Ovary (tissue), 7 donors: ENCODE measurements at regions not wholly inside any gene's neighbourhood (a gene's known extent, or its start where the extent isn't known, plus 50 kb on each side); places are given as distances from the start of the nearest gene placed in this dataset.

Experiments
- DNase-seq, 5 donors: peaks; one replicate each; pipeline ENCODE4 v3.0.0-alpha.2; 2019 to 2020
- H3K27ac ChIP-seq, 2 donors: fragments of 200-600 bp; one replicate each; pipeline versions ENCODE4 v1.5.1 to v1.8.0; 2019 to 2022
- H3K27me3 ChIP-seq: fragments of 200-600 bp; one replicate; pipeline ENCODE4 v1.8.0; 2022
- H3K36me3 ChIP-seq: fragments of 200-600 bp; sonication (generic); one replicate; pipeline ENCODE4 v1.5.1; 2019
- H3K4me1 ChIP-seq: one replicate; pipeline ENCODE4 v1.8.1; 2013; ENCODE audit warnings: mild to moderate bottlenecking, moderate library complexity; ENCODE audit not compliant: insufficient read depth
- H3K4me3 ChIP-seq: fragments of 200-600 bp; sonication (generic); one replicate; pipeline ENCODE4 v1.5.1; 2017
- H3K9me3 ChIP-seq, 2 donors: fragments of 200-600 bp in 1 of 2; sonication (generic) in 1 of 2; one replicate each; pipeline versions ENCODE4 v1.5.1 to v1.8.1; 2013 to 2019; ENCODE audit warnings: mild to moderate bottlenecking in 1 of 2, moderate library complexity in 1 of 2
- CTCF ChIP-seq, 3 donors: fragments of 450-650 bp in 2 of 3; fragments of 200-600 bp in 1 of 3; IDR thresholded peaks; one replicate each; pipeline versions ENCODE4 v1.5.1 to v1.8.0; 2016 to 2022; ENCODE audit warnings: antibody characterized with exemption in 3 of 3, mild to moderate bottlenecking in 1 of 3
- EP300 ChIP-seq: sonication (generic); formaldehyde crosslinking; IDR thresholded peaks from one replicate; pipeline ENCODE4 v1.6.1; 2017; ENCODE audit warnings: antibody characterized with exemption
- POLR2A ChIP-seq: fragments of 450-650 bp; IDR thresholded peaks from one replicate; pipeline ENCODE4 v1.6.1; 2017; ENCODE audit warnings: antibody characterized with exemption, mild to moderate bottlenecking, moderate library complexity
- WGBS, 3 donors: extraction: QIAGEN DNeasy Blood & Tissue Kit in 1 of 3; methylation state at CpG; one replicate each; pipeline versions ENCODE4 v1.1.5 to v1.1.7; 2013 to 2017; 5-methylcytosine and 5-hydroxymethylcytosine counted together
- intact Hi-C, 4 donors: fragments of 100-400 bp; cut with DNase I; formaldehyde crosslinking; loops; one replicate each; pipeline versions ENCODE4 v1.11.0 to v1.15.1; 2022 to 2023
- donor health status: DM: no; HTN: no; CAD: no; lungs with moderate emphysema.
- donor health status: DM: no; HTN: no; CAD: no.
- donor health status: Bipolar disorder and iron deficiency.
- donor health status: DM: no; HTN: no; CAD: no.
- donor health status: DM: yes; HTN: yes; CAD: no.

- Histone ChIP-seq H3K36me3 (no peaks in the 10 kb centered on the region), H3K4me1 (peaks cover 1% of the 10 kb centered on the region), H3K27ac (no peak overlapping the region), H3K27me3 (no peaks in the 10 kb centered on the region), H3K9me3 (no peaks in the 10 kb centered on the region), H3K4me3 (no peak overlapping the region)
- TF ChIP-seq POLR2A, result no peak
- no peak for TF ChIP-seq CTCF (IDR thresholded peaks at IDR 0.05)
- TF ChIP-seq EP300, result no peak
- no peak for DNase-seq
- WGBS, 3 donors, result 96 to 100% (median 99%) methylated on average over 3 of the region's 3 CpGs
- intact Hi-C loops, result no loop called here
Measured at GRCh38 chr14:56414236-56414635, 165.4 kb upstream of the TMEM260 start.

- H3K27me3 ChIP-seq, result no peaks in the 10 kb centered on the region
- no peaks in the 10 kb centered on the region for H3K36me3 ChIP-seq
- H3K27ac ChIP-seq, result no peak overlapping the region
- DNase-seq, result no peak
- intact Hi-C loops, result no loop called here
- 94 to 98% (median 98%) methylated on average over 9 of the region's 9 CpGs for WGBS, 3 donors
- peaks cover 1% of the 10 kb centered on the region for H3K4me1 ChIP-seq
- H3K4me3 ChIP-seq, result no peak overlapping the region
- TF ChIP-seq CTCF (IDR thresholded peaks at IDR 0.05) (no peak), POLR2A (no peak), EP300 (no peak)
- no peaks in the 10 kb centered on the region for H3K9me3 ChIP-seq
Measured at GRCh38 chr14:56416213-56416612, 163.4 kb upstream of the TMEM260 start.

GRCh38 chr14:56417173-56417572 is 162.4 kb upstream of the TMEM260 start:
- Histone ChIP-seq H3K27me3 (no peaks in the 10 kb centered on the region), H3K27ac (no peak overlapping the region), H3K9me3 (no peaks in the 10 kb centered on the region), H3K36me3 (no peaks in the 10 kb centered on the region), H3K4me1 (peaks cover 1% of the 10 kb centered on the region), H3K4me3 (no peak overlapping the region)
- TF ChIP-seq POLR2A (no peak), CTCF (IDR thresholded peaks at IDR 0.05) (no peak), EP300 (no peak)
- intact Hi-C loops, result no loop called here
- no peak for DNase-seq
- WGBS, 3 donors, result 88 to 100% (median 93%) methylated on average over 1 of the region's 1 CpG

- TF ChIP-seq CTCF (IDR thresholded peaks at IDR 0.05) (no peak), EP300 (no peak), POLR2A (no peak)
- WGBS, 3 donors, result 68 to 84% (median 76%) methylated on average over 1 of the region's 1 CpG
Measured at GRCh38 chr14:56419750-56420149, 159.8 kb upstream of the TMEM260 start.

GRCh38 chr14:56422221-56422620 is 157.4 kb upstream of the TMEM260 start:
- no peaks in the 10 kb centered on the region for H3K9me3 ChIP-seq
- intact Hi-C loops, result loop anchor here in 1 of 4 donors (10.0 kb wide), 1 partner anchor 717 kb away; no protein-coding TSS in a partner anchor
- WGBS, 3 donors, result 72 to 74% (median 72%) methylated on average over 2 of the region's 2 CpGs

More at GRCh38 chr14:56419750-56420149, 159.8 kb upstream of the TMEM260 start:
- DNase-seq, result no peak
- Histone ChIP-seq H3K4me1 (no peaks in the 10 kb centered on the region), H3K36me3 (no peaks in the 10 kb centered on the region), H3K4me3 (no peak overlapping the region), H3K27ac (no peak overlapping the region), H3K9me3 (no peaks in the 10 kb centered on the region), H3K27me3 (no peaks in the 10 kb centered on the region)
- intact Hi-C loops, result loop anchor here in 1 of 4 donors (10.0 kb wide), 1 partner anchor 715 kb away; no protein-coding TSS in a partner anchor

More at GRCh38 chr14:56422221-56422620, 157.4 kb upstream of the TMEM260 start:
- H3K27me3 ChIP-seq, result no peaks in the 10 kb centered on the region
- H3K4me3 ChIP-seq, result no peak overlapping the region
- H3K4me1 ChIP-seq, result no peaks in the 10 kb centered on the region
- no peaks in the 10 kb centered on the region for H3K36me3 ChIP-seq
- TF ChIP-seq CTCF (IDR thresholded peaks at IDR 0.05) (no peak), POLR2A (no peak), EP300 (no peak)
- DNase-seq, result no peak
- H3K27ac ChIP-seq, result no peak overlapping the region
